ENCODE measurements at regions not wholly inside any gene's neighbourhood (a gene's known extent, or its start where the extent isn't known, plus 50 kb on each side); places are given as distances from the start of the nearest gene placed in this dataset.
"Not testable (repeated sequence)": the region's sequence is repeated elsewhere in the genome, so short reads cannot be mapped to it uniquely, and the experiment has no call there.

- Histone ChIP-seq H3K27ac (no peak overlapping the region), H3K4me1 (no peaks in the 10 kb centered on the region), H3K4me3 (no peak overlapping the region), H3K9me3 (no peaks in the 10 kb centered on the region), H3K27me3 (no peaks in the 10 kb centered on the region), H3K36me3 (no peaks in the 10 kb centered on the region)
- intact Hi-C loops (cut with DNase I; ENCODE audit: low total_unique reads) = no loop called here
- no peak for DNase-seq
- TF ChIP-seq POLR2A (IDR thresholded peaks at IDR 0.05) (no peak), CTCF (IDR thresholded peaks at IDR 0.05) (no peak)
Measured at GRCh38 chr5:74392711-74393351, 247.7 kb downstream of the ENC1 start.

GRCh38 chr5:74391410-74391809 lies 249.1 kb downstream of the ENC1 start:
- Histone ChIP-seq H3K27me3 (no peaks in the 10 kb centered on the region), H3K4me1 (no peaks in the 10 kb centered on the region), H3K36me3 (no peaks in the 10 kb centered on the region), H3K27ac (no peak overlapping the region), H3K4me3 (no peak overlapping the region), H3K9me3 (no peaks in the 10 kb centered on the region)
- TF ChIP-seq CTCF (IDR thresholded peaks at IDR 0.05) = no peak
- TF ChIP-seq POLR2A (IDR thresholded peaks at IDR 0.05) = no peak
- no peak for DNase-seq
- intact Hi-C loops (cut with DNase I; ENCODE audit: low total_unique reads) = no loop called here

- Histone ChIP-seq H3K27ac (no peak overlapping the region), H3K36me3 (no peaks in the 10 kb centered on the region), H3K4me3 (no peak overlapping the region), H3K9me3 (no peaks in the 10 kb centered on the region), H3K4me1 (no peaks in the 10 kb centered on the region), H3K27me3 (no peaks in the 10 kb centered on the region)
- no peak for DNase-seq
- intact Hi-C loops (cut with DNase I; ENCODE audit: low total_unique reads) = no loop called here
- TF ChIP-seq CTCF (IDR thresholded peaks at IDR 0.05) (no peak), POLR2A (IDR thresholded peaks at IDR 0.05) (no peak)
Measured at GRCh38 chr5:74390822-74391221, 249.7 kb downstream of the ENC1 start.

- Histone ChIP-seq H3K4me3 (no peak overlapping the region), H3K9me3 (no peaks in the 10 kb centered on the region), H3K27me3 (no peaks in the 10 kb centered on the region), H3K4me1 (no peaks in the 10 kb centered on the region), H3K36me3 (no peaks in the 10 kb centered on the region), H3K27ac (no peak overlapping the region)
- intact Hi-C loops (cut with DNase I; ENCODE audit: low total_unique reads) = no loop called here
- no peak for DNase-seq
- TF ChIP-seq POLR2A (IDR thresholded peaks at IDR 0.05) = no peak
- no peak for TF ChIP-seq CTCF (IDR thresholded peaks at IDR 0.05)
Measured at GRCh38 chr5:74390306-74390637, 250.3 kb downstream of the ENC1 start.

- peaks cover 0 to 4% of the 10 kb centered on the region in 2 donors for H3K4me1 ChIP-seq
- TF ChIP-seq CTCF (IDR thresholded peaks at IDR 0.05) (no peak), POLR2A (IDR thresholded peaks at IDR 0.05) (no peak)
- intact Hi-C loops (cut with DNase I; ENCODE audit: low total_unique reads) = no loop called here
- DNase-seq = no peak
- no peaks in the 10 kb centered on the region for H3K36me3 ChIP-seq
- H3K27me3 ChIP-seq = no peaks in the 10 kb centered on the region
- no peaks in the 10 kb centered on the region for H3K9me3 ChIP-seq
- H3K4me3 ChIP-seq = no peak overlapping the region
- H3K27ac ChIP-seq = no peak overlapping the region
Measured at GRCh38 chr5:74389531-74390305, 250.8 kb downstream of the ENC1 start.

GRCh38 chr5:74388411-74388810 lies 252.1 kb downstream of the ENC1 start:
- DNase-seq; H3K9me3 ChIP-seq; H3K36me3 ChIP-seq; H3K27me3 ChIP-seq; H3K4me3 ChIP-seq; H3K27ac ChIP-seq; intact Hi-C loops (cut with DNase I; ENCODE audit: low total_unique reads): not testable (repeated sequence)
- H3K4me1 ChIP-seq = peaks cover 3 to 15% of the 10 kb centered on the region in 2 donors

Data from uterus (tissue), 3 donors.